H9 (cell line): ENCODE measurements at regions not wholly inside any gene's neighbourhood (a gene's known extent, or its start where the extent isn't known, plus 50 kb on each side); places are given as distances from the start of the nearest gene placed in this dataset.

Experiments
- DNase-seq: peaks from one replicate; pipeline ENCODE4 v3.0.0-alpha.2; 2017
- H2AFZ ChIP-seq: one replicate; pipeline ENCODE4 v1.6.1; 2013; ENCODE audit warnings: mild to moderate bottlenecking, low read length, control low read depth, moderate library complexity
- H2AK5ac ChIP-seq: 2 replicates; pipeline ENCODE4 v1.6.1; 2013; ENCODE audit warnings: low read length, control low read depth, mixed read lengths; ENCODE audit not compliant: insufficient read length
- H2BK120ac ChIP-seq: one replicate; pipeline ENCODE4 v1.6.1; 2013; ENCODE audit warnings: low read depth, mild to moderate bottlenecking, low read length, control low read depth, inconsistent platforms; ENCODE audit not compliant: poor library complexity, severe bottlenecking
- H2BK12ac ChIP-seq: 2 replicates; pipeline ENCODE4 v1.6.1; 2013; ENCODE audit warnings: low read length, control low read depth, mixed read lengths, low read depth; ENCODE audit not compliant: insufficient read length
- H2BK15ac ChIP-seq: 2 replicates; pipeline ENCODE4 v1.6.1; 2013; ENCODE audit warnings: low read depth, low read length, control low read depth
- H2BK20ac ChIP-seq: one replicate; pipeline ENCODE4 v1.6.1; 2013; ENCODE audit warnings: low read depth, mild to moderate bottlenecking, low read length, control low read depth, inconsistent platforms; ENCODE audit not compliant: poor library complexity, severe bottlenecking
- H2BK5ac ChIP-seq: 2 replicates; pipeline ENCODE4 v1.6.1; 2013; ENCODE audit warnings: low read length, control low read depth, mixed read lengths; ENCODE audit not compliant: insufficient read length
- H3K14ac ChIP-seq: 2 replicates; pipeline ENCODE4 v1.6.1; 2013; ENCODE audit warnings: low read length, control low read depth; ENCODE audit not compliant: insufficient read depth
- H3K18ac ChIP-seq: 2 replicates; pipeline ENCODE4 v1.6.1; 2013; ENCODE audit warnings: low read depth, mild to moderate bottlenecking, mixed read lengths, low read length, control low read depth; ENCODE audit not compliant: insufficient read length
- H3K23ac ChIP-seq: 2 replicates; pipeline ENCODE4 v1.6.1; 2013; ENCODE audit warnings: low read length, control low read depth, mixed read lengths, low read depth; ENCODE audit not compliant: insufficient read length
- H3K23me2 ChIP-seq: 2 replicates; pipeline ENCODE4 v1.6.1; 2013; ENCODE audit warnings: low read depth, mild to moderate bottlenecking, mixed read lengths, low read length, control low read depth; ENCODE audit not compliant: insufficient read length, poor library complexity, severe bottlenecking
- H3K27ac ChIP-seq: 2 replicates; pipeline ENCODE4 v1.5.1; 2013; ENCODE audit warnings: low read length, control low read depth, mixed read lengths, low read depth; ENCODE audit not compliant: insufficient read length
- H3K27me3 ChIP-seq: 2 replicates; pipeline ENCODE4 v1.6.1; 2013; ENCODE audit warnings: low read length, control low read depth, inconsistent platforms; ENCODE audit not compliant: insufficient read depth
- H3K4ac ChIP-seq: 2 replicates; pipeline ENCODE4 v1.6.1; 2013; ENCODE audit warnings: low read depth, mild to moderate bottlenecking, control low read depth, inconsistent platforms, low read length, moderate library complexity
- H3K4me1 ChIP-seq: 2 replicates; pipeline ENCODE4 v1.6.1; 2013; ENCODE audit warnings: low read length, control low read depth, inconsistent platforms; ENCODE audit not compliant: insufficient read depth
- H3K4me2 ChIP-seq: 2 replicates; pipeline ENCODE4 v1.6.1; 2013; ENCODE audit warnings: low read length, control low read depth, mixed read lengths; ENCODE audit not compliant: insufficient read length, insufficient read depth
- H3K56ac ChIP-seq: 2 replicates; pipeline ENCODE4 v1.6.1; 2013; ENCODE audit warnings: low read depth, mild to moderate bottlenecking, mixed read lengths, low read length, control low read depth; ENCODE audit not compliant: insufficient read length
- H3K79me1 ChIP-seq: 2 replicates; pipeline ENCODE4 v1.6.1; 2013; ENCODE audit warnings: low read depth, mild to moderate bottlenecking, moderate library complexity, low read length, control low read depth, inconsistent platforms; ENCODE audit not compliant: insufficient read depth, poor library complexity, severe bottlenecking
- H3K79me2 ChIP-seq: 2 replicates; pipeline ENCODE4 v1.6.1; 2013; ENCODE audit warnings: low read length, control low read depth, inconsistent platforms; ENCODE audit not compliant: insufficient read depth
- H3K9ac ChIP-seq: 2 replicates; pipeline ENCODE4 v1.6.1; 2013; ENCODE audit warnings: low read length, control low read depth, mixed read lengths; ENCODE audit not compliant: insufficient read length; ENCODE audit errors: extremely low read depth
- H3K9me3 ChIP-seq: one replicate; pipeline ENCODE4 v1.6.1; 2013; ENCODE audit warnings: low read depth, low read length, inconsistent platforms; ENCODE audit not compliant: control insufficient read depth
- H3T11ph ChIP-seq: one replicate; pipeline ENCODE4 v1.6.1; 2013; ENCODE audit warnings: mild to moderate bottlenecking, low read length, control low read depth, inconsistent platforms
- H4K20me1 ChIP-seq: one replicate; pipeline ENCODE4 v1.6.1; 2013; ENCODE audit not compliant: control insufficient read depth, insufficient read length, insufficient read depth
- H4K5ac ChIP-seq: 2 replicates; pipeline ENCODE4 v1.6.1; 2013; ENCODE audit warnings: low read depth, mild to moderate bottlenecking, mixed read lengths, low read length, control low read depth; ENCODE audit not compliant: insufficient read length
- H4K8ac ChIP-seq: replicated peaks from 2 replicates; pipeline ENCODE4 v1.6.1; 2013; ENCODE audit warnings: low read length, control low read depth, mixed read lengths, low read depth; ENCODE audit not compliant: insufficient read length
- H4K91ac ChIP-seq: 2 replicates; pipeline ENCODE4 v1.6.1; 2013; ENCODE audit warnings: low read depth, mild to moderate bottlenecking, moderate library complexity, mixed read lengths, low read length, control low read depth; ENCODE audit not compliant: insufficient read length
- H3K27ac Mint-ChIP-seq, 3 experiments: 2 replicates in 2 of 3; 3 replicates in 1 of 3; pipeline ENCODE4 v1.8.0; 2020 to 2021; ENCODE audit warnings: mixed read lengths in 3 of 3, mild to moderate bottlenecking in 1 of 3, moderate library complexity in 1 of 3
- H3K27me3 Mint-ChIP-seq: 2 replicates; pipeline ENCODE4 v1.8.0; 2021; ENCODE audit warnings: low read depth, mild to moderate bottlenecking, moderate library complexity, mixed read lengths
- H3K36me3 Mint-ChIP-seq, 3 experiments: 2 replicates in 2 of 3; 3 replicates in 1 of 3; pipeline ENCODE4 v1.8.0; 2020 to 2021; ENCODE audit warnings: low read depth in 3 of 3, mixed read lengths in 3 of 3; ENCODE audit not compliant: insufficient read depth in 1 of 3
- H3K4me1 Mint-ChIP-seq, 2 experiments: 2 replicates each; pipeline ENCODE4 v1.8.0; 2020; ENCODE audit warnings: mixed read lengths in 2 of 2
- H3K4me3 Mint-ChIP-seq, 2 experiments: 2 replicates in 1 of 2; 3 replicates in 1 of 2; pipeline ENCODE4 v1.8.0; 2020 to 2021; ENCODE audit warnings: mild to moderate bottlenecking in 2 of 2, mixed read lengths in 2 of 2, moderate library complexity in 1 of 2
- H3K9me3 Mint-ChIP-seq, 2 experiments: 2 replicates in 1 of 2; 3 replicates in 1 of 2; pipeline ENCODE4 v1.8.0; 2020; ENCODE audit warnings: mild to moderate bottlenecking in 2 of 2, mixed read lengths in 2 of 2, moderate library complexity in 1 of 2
- CTCF ChIP-seq: fragments of 200-600 bp; sonication (generic); conservative IDR thresholded peaks from 3 replicates; pipeline ENCODE4 v1.8.0; 2021; ENCODE audit warnings: antibody characterized with exemption, mild to moderate bottlenecking

GRCh38 chr18:35868915-35869314 is 103.6 kb upstream of the RMP24 start:
- no peaks in the 10 kb centered on the region for H3K27me3 Mint-ChIP-seq
- no peaks in the 10 kb centered on the region for H3K4me1 ChIP-seq

More at GRCh38 chr18:35868915-35869314, 103.6 kb upstream of the RMP24 start:
- Mint-ChIP-seq H3K36me3 (peaks cover 0 to 4% (median 0%) of the 10 kb centered on the region in 3 experiments; a peak in 2 of 7 replicates), H3K4me1 (no peaks in the 10 kb centered on the region), H3K4me3 (no peak overlapping the region), H3K9me3 (no peaks in the 10 kb centered on the region; a peak in 1 of 5 replicates), H3K27ac (no peak overlapping the region)
- H4K5ac ChIP-seq: no peak overlapping the region
- no peak overlapping the region for H2AK5ac ChIP-seq
- no peak overlapping the region for H3K9ac ChIP-seq
- no peak overlapping the region for H2BK5ac ChIP-seq
- no peaks in the 10 kb centered on the region for H4K20me1 ChIP-seq
- H2BK15ac ChIP-seq: no peak overlapping the region
- no peak overlapping the region for H3K18ac ChIP-seq
- H3K27me3 ChIP-seq: no peaks in the 10 kb centered on the region
- H2BK120ac ChIP-seq: no peak overlapping the region
- no peak overlapping the region for H4K91ac ChIP-seq
- no peak overlapping the region for H2AFZ ChIP-seq
- H3K9me3 ChIP-seq: no peaks in the 10 kb centered on the region
- no peak overlapping the region for H3K23ac ChIP-seq
- no peak for DNase-seq
- TF ChIP-seq CTCF: no peak
- H3K27ac ChIP-seq: no peak overlapping the region
- no peak overlapping the region for H3K56ac ChIP-seq
- H2BK12ac ChIP-seq: no peak overlapping the region
- no peak overlapping the region for H3K4ac ChIP-seq
- no peak overlapping the region for H3T11ph ChIP-seq
- H4K8ac ChIP-seq: no peak overlapping the region
- H3K4me2 ChIP-seq: no peak overlapping the region
- H2BK20ac ChIP-seq: no peak overlapping the region
- no peaks in the 10 kb centered on the region; the same call in 1 of the 2 replicates for H3K79me2 ChIP-seq
- no peak overlapping the region for H3K14ac ChIP-seq
- no peaks in the 10 kb centered on the region for H3K23me2 ChIP-seq
- H3K79me1 ChIP-seq: no peaks in the 10 kb centered on the region
